K562 (cell line): ENCODE measurements at regions not wholly inside any gene's neighbourhood (a gene's known extent, or its start where the extent isn't known, plus 50 kb on each side); places are given as distances from the start of the nearest gene placed in this dataset.

ENCODE experiments used
- ATF3 ChIP-seq, 2 experiments: fragments of 450-650 bp in 1 of 2; sonication (generic) in 1 of 2; formaldehyde crosslinking in 1 of 2; IDR thresholded peaks in 1 of 2; conservative IDR thresholded peaks in 1 of 2; 2 replicates each; pipeline versions ENCODE4 v1.6.1 to v1.8.1; 2016 to 2023; ENCODE audit warnings: mild to moderate bottlenecking in 2 of 2, moderate library complexity in 2 of 2, inconsistent platforms in 1 of 2, missing genetic modification reagents in 1 of 2
- BCOR ChIP-seq: fragments of 450-650 bp; IDR thresholded peaks from 2 replicates; pipeline ENCODE4 v1.6.1; 2016
- CBX2 ChIP-seq: fragments of 200-600 bp; sonication (generic); IDR thresholded peaks from one replicate; pipeline ENCODE4 v1.6.1; 2012; ENCODE audit warnings: mild to moderate bottlenecking, low read length, inconsistent platforms; ENCODE audit not compliant: insufficient read depth, poor library complexity, severe bottlenecking
- DDX20 ChIP-seq: fragments of 450-650 bp; IDR thresholded peaks from 2 replicates; pipeline ENCODE4 v1.6.1; 2016; ENCODE audit warnings: missing genetic modification characterization, low read depth, mild to moderate bottlenecking, missing compliant biosample characterization, moderate library complexity
- E2F3 ChIP-seq: fragments of 250-450 bp; sonication (Bioruptor Pico); IDR thresholded peaks from 2 replicates; pipeline ENCODE4 v1.4.0; 2020; ENCODE audit warnings: mild to moderate bottlenecking
- HNRNPK ChIP-seq: fragments of 200-400 bp; formaldehyde crosslinking; IDR thresholded peaks from one replicate; pipeline ENCODE4 v1.6.1; 2018; ENCODE audit warnings: mild to moderate bottlenecking, low read depth, low read length; ENCODE audit not compliant: poor library complexity, severe bottlenecking
- MNT ChIP-seq, 2 experiments: fragments of 450-650 bp; conservative IDR thresholded peaks; 2 replicates each; pipeline ENCODE4 v1.6.1; 2017; ENCODE audit warnings: mild to moderate bottlenecking in 2 of 2, moderate library complexity in 2 of 2
- MXD1 ChIP-seq: fragments of 250-450 bp; sonication (Bioruptor Pico); IDR thresholded peaks from 2 replicates; pipeline ENCODE4 v1.8.0; 2021; ENCODE audit warnings: borderline replicate concordance, mild to moderate bottlenecking, moderate library complexity; ENCODE audit not compliant: poor library complexity, severe bottlenecking
- NFRKB ChIP-seq: fragments of 450-650 bp; IDR thresholded peaks from 2 replicates; pipeline ENCODE4 v1.6.1; 2016; ENCODE audit warnings: low read depth
- NR2C1 ChIP-seq, 2 experiments: fragments of 450-650 bp; IDR thresholded peaks; 2 replicates each; pipeline ENCODE4 v1.6.1; 2017; ENCODE audit warnings: mild to moderate bottlenecking in 2 of 2, antibody characterized with exemption in 1 of 2, inconsistent platforms in 1 of 2, missing compliant biosample characterization in 1 of 2, missing genetic modification characterization in 1 of 2
- TOE1 ChIP-seq, 2 experiments: fragments of 450-650 bp in 1 of 2; sonication (generic) in 1 of 2; formaldehyde crosslinking in 1 of 2; IDR thresholded peaks; 2 replicates each; pipeline versions ENCODE4 v1.7.1 to v1.8.0; 2016 to 2022; ENCODE audit warnings: borderline replicate concordance in 2 of 2, mild to moderate bottlenecking in 2 of 2, antibody characterized with exemption in 1 of 2, inconsistent platforms in 1 of 2, low read depth in 1 of 2, missing genetic modification reagents in 1 of 2, moderate library complexity in 1 of 2
- UBTF ChIP-seq, 2 experiments: IDR thresholded peaks; 2 replicates each; pipeline ENCODE4 v1.6.1; 2012; ENCODE audit warnings: improper control_type of control experiment in 2 of 2, low read depth in 2 of 2, low read length in 2 of 2, borderline replicate concordance in 1 of 2
- ZBTB1 ChIP-seq: sonication (generic); formaldehyde crosslinking; IDR thresholded peaks from 2 replicates; pipeline ENCODE4 v1.8.1; 2023; ENCODE audit warnings: missing genetic modification reagents, low read depth, mild to moderate bottlenecking, borderline replicate concordance
- ZNF124 ChIP-seq: sonication (generic); formaldehyde crosslinking; IDR thresholded peaks from 2 replicates; pipeline ENCODE4 v1.8.1; 2022; ENCODE audit warnings: missing genetic modification reagents
- ZNF197 ChIP-seq: fragments of 200-800 bp; sonication (Bioruptor generic); IDR thresholded peaks from 2 replicates; pipeline ENCODE4 v1.6.1; 2016; ENCODE audit warnings: low read depth, missing genetic modification characterization, missing compliant biosample characterization
- ZNF224 ChIP-seq: sonication (generic); formaldehyde crosslinking; IDR thresholded peaks from 2 replicates; pipeline ENCODE4 v1.8.0; 2022; ENCODE audit warnings: mild to moderate bottlenecking, missing genetic modification reagents
- ZNF282 ChIP-seq: sonication (generic); formaldehyde crosslinking; IDR thresholded peaks from 2 replicates; pipeline ENCODE4 v1.8.1; 2023; ENCODE audit warnings: missing genetic modification reagents
- ZNF449 ChIP-seq: fragments of 250-450 bp; sonication (Bioruptor Pico); IDR thresholded peaks from 2 replicates; pipeline ENCODE4 v1.8.0; 2022; ENCODE audit warnings: moderate library complexity, mild to moderate bottlenecking, inconsistent platforms
- ZNF644 ChIP-seq: fragments of 200-800 bp; sonication (Bioruptor generic); IDR thresholded peaks from 2 replicates; pipeline ENCODE4 v1.6.1; 2016; ENCODE audit warnings: low read depth, missing genetic modification characterization, missing compliant biosample characterization

GRCh38 chr3:32056559-32057290 is 49.7 kb upstream of the GPD1L start (continued):
- TF ChIP-seq ZBTB1 (CRISPR knock-in tag) (no peak), ZNF449 (CRISPR knock-in tag) (peak; percentile 79; the same call in 1 of the 2 replicates), NR2C1 (IDR thresholded peaks at IDR 0.05) (no peak), NR2C1 (tag; IDR thresholded peaks at IDR 0.05) (peak; percentile 83), NFRKB (no peak), MXD1 (no peak), UBTF (IDR thresholded peaks at IDR 0.05; ENCODE audit: borderline replicate concordance in 1 of 2, low read depth in 2 of 2, low read length in 2 of 2) (no peak), BCOR (no peak), DDX20 (tag) (peak; percentile 77), ZNF124 (CRISPR knock-in tag) (no peak), E2F3 (CRISPR knock-in tag) (peak; percentile 59; the same call in 1 of the 2 replicates), ZNF224 (CRISPR knock-in tag) (no peak), ZNF197 (0 out of 2 replicates have a peak, but pooled peaks have one; percentile 45), ATF3 (IDR thresholded peaks at IDR 0.05) (no peak), ATF3 (CRISPR knock-in tag; conservative IDR thresholded peaks at IDR 0.05) (no peak), CBX2 (no peak), HNRNPK (no peak), ZNF282 (CRISPR knock-in tag) (no peak), TOE1 (IDR thresholded peaks at IDR 0.05; ENCODE audit: borderline replicate concordance) (no peak), TOE1 (CRISPR knock-in tag; IDR thresholded peaks at IDR 0.05; ENCODE audit: borderline replicate concordance, low read depth) (no peak), ZNF644 (tag) (no peak), MNT (conservative IDR thresholded peaks at IDR 0.05) (no peak)
